Right lobe of liver (tissue), 6 donors: ENCODE measurements at regions not wholly inside any gene's neighbourhood (a gene's known extent, or its start where the extent isn't known, plus 50 kb on each side); places are given as distances from the start of the nearest gene placed in this dataset.

Experiments
- ATAC-seq, 4 donors: fragments of 200-7000 bp; cut with Tn5 transposase; one replicate each; pipeline ENCODE4 v1.9.1; 2020; ENCODE audit warnings: mild to moderate bottlenecking in 4 of 4, moderate library complexity in 4 of 4
- DNase-seq, 3 donors: peaks; one replicate each; pipeline ENCODE4 v3.0.0-alpha.2; 2020
- H3K27ac ChIP-seq, 3 donors: fragments of 200-600 bp; one replicate each; pipeline ENCODE4 v1.8.0; 2022
- H3K27me3 ChIP-seq, 2 donors: fragments of 200-600 bp; one replicate each; pipeline ENCODE4 v1.8.0; 2022
- H3K36me3 ChIP-seq, 4 donors: fragments of 200-600 bp; sonication (generic) in 1 of 4; one replicate each; pipeline versions ENCODE4 v1.5.1 to v1.8.0; 2017 to 2022; ENCODE audit warnings: control low read depth in 1 of 4
- H3K4me1 ChIP-seq, 4 donors: fragments of 200-600 bp; sonication (generic) in 1 of 4; one replicate each; pipeline versions ENCODE4 v1.5.1 to v1.8.0; 2017 to 2022; ENCODE audit warnings: control low read depth in 1 of 4
- H3K4me3 ChIP-seq, 3 donors: fragments of 200-600 bp; one replicate each; pipeline ENCODE4 v1.8.0; 2022
- H3K9me3 ChIP-seq, 4 donors: fragments of 200-600 bp; sonication (generic) in 1 of 4; one replicate each; pipeline versions ENCODE4 v1.5.1 to v1.8.0; 2017 to 2022; ENCODE audit warnings: control low read depth in 1 of 4
- CTCF ChIP-seq, 4 donors: fragments of 200-600 bp in 3 of 4; fragments of 450-650 bp in 1 of 4; IDR thresholded peaks; one replicate each; pipeline versions ENCODE4 v1.5.1 to v1.8.0; 2016 to 2022; ENCODE audit warnings: antibody characterized with exemption in 4 of 4, mild to moderate bottlenecking in 2 of 4
- POLR2A ChIP-seq: fragments of 450-650 bp; IDR thresholded peaks from one replicate; pipeline ENCODE4 v1.6.1; 2017; ENCODE audit warnings: antibody characterized with exemption, mild to moderate bottlenecking
- WGBS: methylation state at CpG from one replicate; pipeline ENCODE4 v1.1.6; 2018; ENCODE audit warnings: low coverage, low lambda C conversion rate; ENCODE audit not compliant: insufficient coverage; ENCODE audit errors: missing lambda C conversion rate; 5-methylcytosine and 5-hydroxymethylcytosine counted together
- intact Hi-C, 2 donors: fragments of 100-400 bp; cut with DNase I; formaldehyde crosslinking; loops; one replicate each; pipeline versions ENCODE4 v1.11.2 to v1.14.1; 2022
- donor health status: DM: no; HTN: yes; CAD: no.
- donor health status: DM: no; HTN: no; CAD: no.
- donor health status: DM: no; HTN: no; CAD: no.
- donor health status: DM: no; HTN: yes; CAD: no.
- donor health status: DM: no; HTN: yes; CAD: no.

GRCh38 chr17:33688771-33689170, 395.7 kb upstream of the ASIC2 start:
- TF ChIP-seq POLR2A (no peak), CTCF (IDR thresholded peaks at IDR 0.05) (no peak)
- no peak for ATAC-seq

GRCh38 chr17:33689725-33690124, 396.6 kb upstream of the ASIC2 start:
- ATAC-seq (no peak), DNase-seq (no peak)
- Histone ChIP-seq H3K27me3 (no peaks in the 10 kb centered on the region), H3K4me1 (no peaks in the 10 kb centered on the region), H3K4me3 (no peak overlapping the region), H3K27ac (no peak overlapping the region), H3K36me3 (no peaks in the 10 kb centered on the region), H3K9me3 (no peaks in the 10 kb centered on the region)
- intact Hi-C loops = no loop called here
- TF ChIP-seq POLR2A = no peak
- TF ChIP-seq CTCF (IDR thresholded peaks at IDR 0.05) = no peak
- 39% methylated on average over 2 of the region's 2 CpGs for WGBS

More at GRCh38 chr17:33688771-33689170, 395.7 kb upstream of the ASIC2 start:
- Histone ChIP-seq H3K27ac (no peak overlapping the region), H3K4me1 (no peaks in the 10 kb centered on the region), H3K9me3 (no peaks in the 10 kb centered on the region), H3K36me3 (no peaks in the 10 kb centered on the region), H3K4me3 (no peak overlapping the region), H3K27me3 (no peaks in the 10 kb centered on the region)
- DNase-seq = no peak
- WGBS = 69% methylated on average over 4 of the region's 4 CpGs
- intact Hi-C loops = no loop called here

- ATAC-seq (no peak), DNase-seq (no peak)
- H3K27me3 ChIP-seq = no peaks in the 10 kb centered on the region
Observed at GRCh38 chr17:33695431-33695830, 402.3 kb upstream of the ASIC2 start.

GRCh38 chr17:33696102-33696501, 403.0 kb upstream of the ASIC2 start:
- Histone ChIP-seq H3K9me3 (no peaks in the 10 kb centered on the region), H3K4me3 (no peak overlapping the region), H3K27ac (no peak overlapping the region), H3K27me3 (no peaks in the 10 kb centered on the region), H3K4me1 (no peaks in the 10 kb centered on the region), H3K36me3 (no peaks in the 10 kb centered on the region)
- 44% methylated on average over 6 of the region's 6 CpGs for WGBS
- no peak for DNase-seq
- ATAC-seq = no peak
- intact Hi-C loops = no loop called here
- TF ChIP-seq POLR2A = no peak
- no peak for TF ChIP-seq CTCF (IDR thresholded peaks at IDR 0.05)

More at GRCh38 chr17:33695431-33695830, 402.3 kb upstream of the ASIC2 start:
- Histone ChIP-seq H3K27ac (no peak overlapping the region), H3K4me1 (no peaks in the 10 kb centered on the region), H3K9me3 (no peaks in the 10 kb centered on the region), H3K4me3 (no peak overlapping the region), H3K36me3 (no peaks in the 10 kb centered on the region)
- intact Hi-C loops = no loop called here
- TF ChIP-seq CTCF (IDR thresholded peaks at IDR 0.05) (no peak), POLR2A (no peak)

GRCh38 chr17:33697557-33697956, 404.5 kb upstream of the ASIC2 start:
- ATAC-seq = no peak
- H3K27me3 ChIP-seq = no peaks in the 10 kb centered on the region

More at GRCh38 chr17:33697557-33697956, 404.5 kb upstream of the ASIC2 start:
- Histone ChIP-seq H3K9me3 (no peaks in the 10 kb centered on the region), H3K4me1 (no peaks in the 10 kb centered on the region), H3K36me3 (no peaks in the 10 kb centered on the region), H3K27ac (no peak overlapping the region), H3K4me3 (no peak overlapping the region)
- DNase-seq = no peak
- intact Hi-C loops = no loop called here
- 31% methylated on average over 1 of the region's 1 CpG for WGBS
- TF ChIP-seq POLR2A = no peak
- no peak for TF ChIP-seq CTCF (IDR thresholded peaks at IDR 0.05)
